Activated CD8-positive, alpha-beta memory T cell treated with anti-CD3 and anti-CD28 coated beads for 36 hours (primary cell): ENCODE measurements at regions not wholly inside any gene's neighbourhood (a gene's known extent, or its start where the extent isn't known, plus 50 kb on each side); places are given as distances from the start of the nearest gene placed in this dataset.

ENCODE experiments used
- CTCF ChIA-PET: fragments of 350-600 bp; sonication (Branson Sonifier 250); formaldehyde crosslinking; loops from one replicate; lab custom pipeline; 2021; ENCODE audit warnings: antibody characterized with exemption; lab: Charles Lee
- POLR2A ChIA-PET: fragments of 350-600 bp; sonication (Branson Sonifier 250); formaldehyde crosslinking; loops from one replicate; lab custom pipeline; 2021; ENCODE audit warnings: antibody characterized with exemption; lab: Charles Lee

DNA sequence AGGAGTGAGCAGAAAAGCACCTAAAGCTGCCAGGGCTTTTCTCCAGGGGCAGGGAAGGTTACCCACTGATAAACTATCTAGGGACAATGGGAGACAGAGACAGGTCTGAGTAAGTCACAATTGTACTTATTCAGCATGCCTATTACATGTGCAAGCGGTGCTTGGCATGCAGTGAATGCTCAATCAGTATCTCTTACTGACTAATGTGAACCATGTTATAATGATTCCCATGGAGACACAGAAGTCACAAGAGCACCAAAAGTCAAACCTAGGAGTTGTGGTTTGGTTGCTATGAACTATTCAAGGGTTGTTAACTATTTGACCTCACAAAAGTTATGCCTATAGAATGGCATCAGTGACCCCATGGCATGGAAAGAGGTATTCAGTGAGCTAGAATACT lies 50.0 kb upstream of the RASGRP1 start:
- POLR2A ChIA-PET: no interaction called here
- CTCF ChIA-PET: interaction anchor here (2.6 kb wide), 1 partner anchor 51 kb away, joined by 10 read pairs; the partner anchor contains the start of gene RASGRP1

DNA sequence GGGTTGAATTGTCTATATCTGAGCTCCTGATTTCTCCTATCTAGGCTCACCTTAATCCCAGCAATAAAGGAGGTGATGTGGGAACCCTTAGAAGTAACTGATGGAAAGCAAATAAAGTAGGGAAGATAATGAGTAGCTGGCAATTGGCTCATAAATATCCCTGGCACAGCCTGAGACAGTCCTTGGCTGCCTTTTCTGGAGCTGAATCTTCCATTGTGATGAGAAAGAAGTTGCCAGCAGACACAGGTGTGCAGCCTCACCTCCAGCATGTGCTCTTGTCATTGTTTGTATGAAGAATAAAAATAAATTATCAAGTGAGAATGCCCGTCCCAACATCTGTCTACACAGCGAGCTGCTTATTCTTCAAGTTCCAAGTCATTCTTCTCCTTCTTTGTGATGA lies 53.2 kb upstream of the RASGRP1 start:
- CTCF ChIA-PET: interaction anchor here (1.0 to 1.3 kb wide), 2 partner anchors 8 to 43 kb away, joined by 3 read pairs; no protein-coding TSS in a partner anchor
- POLR2A ChIA-PET: interaction anchor here (0.7 to 0.9 kb wide), 2 partner anchors 33 to 52 kb away, joined by 3 read pairs; no protein-coding TSS in a partner anchor

DNA sequence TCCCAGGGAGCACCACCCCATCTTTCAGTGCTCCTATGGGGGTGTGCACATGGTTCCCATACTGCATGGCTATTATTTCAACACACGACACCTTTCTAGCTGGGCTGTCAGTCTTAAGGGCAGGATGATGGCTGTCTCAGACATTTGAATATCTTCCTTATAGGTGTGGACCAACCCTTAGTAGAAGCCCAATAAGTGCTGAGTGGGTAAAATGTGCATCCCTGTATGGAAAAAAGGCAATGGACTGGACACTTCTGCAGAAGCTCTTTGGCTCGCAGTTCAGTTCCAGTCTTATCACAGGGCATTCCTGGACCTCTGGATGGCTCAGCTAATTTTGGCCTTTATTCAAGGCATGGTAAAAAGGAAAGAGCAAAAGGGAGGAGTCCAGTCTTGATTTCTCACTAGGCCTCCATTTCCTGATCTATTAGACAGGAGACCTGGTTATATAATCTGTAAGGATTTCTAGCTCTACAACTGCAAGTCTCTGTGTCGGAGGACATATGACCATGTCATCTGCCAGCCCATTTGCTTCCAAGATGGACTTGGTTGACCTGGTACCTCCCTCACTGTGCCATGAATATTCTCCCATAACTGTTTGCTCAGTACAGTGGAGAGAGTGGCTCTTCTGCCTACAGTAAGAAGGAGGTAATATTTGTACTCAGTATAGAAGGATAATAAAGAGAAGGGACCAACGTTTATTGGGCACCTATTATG lies 53.8 kb upstream of the RASGRP1 start:
- POLR2A ChIA-PET: interaction anchor here (0.9 kb wide), 1 partner anchor 53 kb away, joined by 3 read pairs; no protein-coding TSS in a partner anchor
- CTCF ChIA-PET: interaction anchor here (1.3 kb wide), 1 partner anchor 8 kb away, joined by 3 read pairs; no protein-coding TSS in a partner anchor

DNA sequence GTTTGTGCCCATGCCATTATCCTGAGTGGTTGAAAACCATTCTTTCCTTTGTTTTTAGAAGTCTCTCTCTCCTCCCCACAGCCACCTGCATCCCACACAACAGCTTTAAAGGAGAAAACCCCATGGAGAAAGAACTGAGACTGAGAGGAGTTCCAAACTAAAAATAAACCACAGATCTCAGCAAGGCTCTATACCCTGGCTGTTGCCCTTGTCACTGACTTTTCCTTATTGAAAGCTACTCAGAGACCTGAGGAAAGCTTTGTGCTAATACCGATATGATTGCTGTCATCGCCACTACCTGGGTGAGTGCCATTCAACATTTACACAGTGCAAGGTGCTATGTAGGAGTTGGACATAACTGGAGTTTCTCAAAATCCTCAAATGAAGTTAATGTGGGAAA lies 55.5 kb upstream of the RASGRP1 start:
- CTCF ChIA-PET: interaction anchor here (0.5 to 1.1 kb wide), 2 partner anchors 56 to 232 kb away, joined by 3 read pairs; partner anchors contain the start of gene RASGRP1
- POLR2A ChIA-PET: no interaction called here

DNA sequence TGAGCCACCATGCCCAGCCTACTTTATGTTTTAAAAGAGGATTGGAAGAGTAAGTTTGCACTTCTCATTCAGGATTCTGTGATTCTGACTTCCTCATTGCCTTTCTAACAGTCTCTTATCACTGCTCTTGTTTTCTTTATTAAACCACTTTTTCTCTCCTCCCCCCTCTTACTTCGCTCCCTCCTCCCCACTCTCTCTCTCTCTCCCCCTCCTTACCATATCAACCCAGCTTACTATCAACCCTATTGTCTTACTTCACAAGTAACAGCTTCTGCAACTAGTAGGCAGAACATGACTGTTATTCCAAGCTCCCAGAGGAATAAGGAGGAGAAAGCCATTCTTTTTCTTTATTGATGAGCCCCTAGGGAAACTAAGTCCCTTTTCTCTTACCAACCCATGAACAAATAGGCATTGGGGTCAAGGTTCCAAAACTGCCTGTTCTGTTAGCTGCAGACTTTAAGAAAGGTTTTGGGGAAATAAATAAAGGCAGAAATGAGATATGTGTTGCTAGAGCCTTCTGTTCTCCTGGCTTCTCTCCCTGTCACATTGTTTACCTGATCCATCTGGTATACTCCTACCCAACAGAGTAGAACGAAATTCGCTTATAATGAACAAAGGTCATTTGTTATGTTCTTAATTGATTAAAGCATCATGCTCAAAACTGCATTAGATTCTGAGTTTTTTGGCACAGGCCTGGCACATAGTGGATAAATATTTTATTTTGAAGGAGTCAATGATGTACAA lies 56.4 kb upstream of the RASGRP1 start:
- POLR2A ChIA-PET: interaction anchor here (0.6 kb wide), 1 partner anchor 75 kb away, joined by 4 read pairs; no protein-coding TSS in a partner anchor

DNA sequence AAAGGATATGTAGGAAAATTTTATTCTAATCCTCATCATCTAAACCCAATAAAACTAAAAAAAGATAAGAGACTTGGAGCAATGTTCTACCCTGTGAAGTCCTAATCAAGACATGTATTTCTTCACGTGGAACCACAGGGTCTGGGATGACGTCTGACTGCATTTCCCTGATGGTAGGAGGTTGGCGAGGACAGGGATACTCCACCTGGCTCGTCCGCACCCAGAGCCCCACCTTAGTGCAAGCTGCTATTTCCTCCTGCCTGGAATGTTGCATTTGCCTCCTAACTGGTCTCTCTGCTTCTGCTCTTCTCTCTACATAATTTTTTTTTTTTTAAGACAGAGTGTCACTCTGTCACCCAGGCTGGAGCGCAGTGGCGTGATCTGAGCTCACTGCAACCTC lies 57.7 kb upstream of the RASGRP1 start:
- CTCF ChIA-PET: interaction anchor here (1.0 to 1.5 kb wide), 3 partner anchors 9 to 62 kb away, joined by 3 read pairs; no protein-coding TSS in a partner anchor
- POLR2A ChIA-PET: no interaction called here

More for the DNA sequence above, 56.4 kb upstream of the RASGRP1 start:
- CTCF ChIA-PET: interaction anchor here (1.1 kb wide), 1 partner anchor 57 kb away, joined by 3 read pairs; the partner anchor contains the start of gene RASGRP1

DNA sequence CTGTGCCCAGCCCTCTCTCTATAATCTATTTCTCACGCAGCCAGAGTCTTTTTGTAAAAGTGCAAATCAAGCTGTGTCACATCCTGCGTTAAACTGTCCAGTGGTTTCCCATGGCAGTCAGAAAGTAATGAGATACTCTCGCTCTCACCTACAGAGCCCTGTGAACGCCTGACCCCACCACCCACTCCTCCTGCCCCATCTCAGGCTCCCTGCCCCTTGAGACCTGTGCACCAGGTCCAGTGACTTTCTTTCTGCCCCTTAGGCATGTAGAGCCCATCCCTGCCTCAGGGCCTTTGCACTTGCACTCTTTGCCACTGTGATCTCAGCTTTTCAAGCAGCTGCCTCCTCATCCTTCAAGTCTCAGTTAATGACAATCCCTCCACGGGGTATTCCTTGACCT lies 58.3 kb upstream of the RASGRP1 start:
- POLR2A ChIA-PET: no interaction called here
- CTCF ChIA-PET: interaction anchor here (1.0 to 1.5 kb wide), 3 partner anchors 10 to 61 kb away, joined by 3 read pairs; no protein-coding TSS in a partner anchor

DNA sequence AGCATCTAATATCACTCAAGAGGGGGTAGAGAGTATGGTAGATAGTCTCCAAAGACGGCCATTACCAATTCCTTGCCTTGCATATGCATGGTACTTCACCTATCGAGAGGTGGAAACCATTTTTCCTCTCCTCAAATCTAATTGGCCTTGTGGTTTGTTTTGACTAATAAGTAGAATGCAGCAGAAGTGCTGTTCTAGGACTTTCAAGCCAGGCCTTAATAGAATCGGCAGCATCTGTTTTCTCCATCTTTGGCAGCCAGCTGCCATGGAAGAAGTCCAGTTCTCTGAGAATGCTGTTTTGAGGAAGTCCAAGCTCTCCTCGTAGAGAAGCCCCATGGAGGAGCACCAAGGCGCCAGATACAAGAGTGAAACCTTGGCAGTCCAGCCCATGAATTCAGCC lies 59.1 kb upstream of the RASGRP1 start:
- CTCF ChIA-PET: interaction anchor here (1.2 kb wide), 1 partner anchor 67 kb away, joined by 3 read pairs; no protein-coding TSS in a partner anchor

DNA sequence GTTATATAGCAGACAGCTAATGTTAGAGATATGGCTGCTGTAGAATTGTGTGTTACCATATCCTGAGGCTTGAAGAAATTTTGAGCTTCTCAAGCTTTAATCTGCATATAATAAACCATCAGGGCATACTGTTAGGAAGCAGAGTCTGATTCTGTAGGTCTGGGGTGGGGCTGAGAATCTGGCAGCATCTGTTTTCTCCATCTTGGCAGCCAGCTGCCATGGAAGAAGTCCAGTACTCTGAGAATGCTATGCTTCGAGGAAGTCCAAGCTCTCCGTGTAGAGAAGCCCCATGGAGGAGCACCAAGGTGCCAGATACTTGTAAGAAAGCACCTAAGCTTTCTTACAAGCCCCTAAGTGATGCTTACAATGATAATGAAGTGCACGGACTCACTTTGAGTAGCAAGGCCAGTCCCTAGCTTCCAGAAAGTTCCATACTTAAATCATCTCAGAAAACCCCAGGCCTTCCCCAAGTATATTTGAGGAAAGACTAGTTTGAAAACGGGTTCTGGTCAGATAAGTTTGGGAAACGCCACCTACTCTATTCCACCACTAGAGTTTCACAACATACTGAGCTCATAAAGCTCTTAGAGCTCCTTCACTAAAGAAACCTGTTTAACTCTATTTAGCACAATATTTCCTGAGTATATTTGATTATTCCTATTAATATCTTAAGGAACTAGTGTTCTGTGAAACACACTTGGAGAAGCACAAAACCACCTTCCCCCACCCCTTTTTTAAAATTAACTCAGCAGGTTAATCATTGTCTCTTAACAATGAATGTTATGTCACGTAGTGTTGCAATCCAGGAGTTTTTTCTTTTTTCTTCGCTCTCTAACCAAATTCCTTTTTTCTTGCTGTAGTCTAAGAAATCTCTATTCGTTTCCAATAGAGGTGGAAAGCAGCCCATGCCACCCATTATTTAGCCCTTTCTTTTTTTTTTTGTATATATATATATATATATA lies 59.9 kb upstream of the RASGRP1 start:
- ChIA-PET POLR2A (no interaction called here), CTCF (interaction anchor here (1.2 to 1.7 kb wide), 2 partner anchors 32 to 66 kb away, joined by 3 to 5 read pairs; no protein-coding TSS in a partner anchor)

More for the DNA sequence above, 59.1 kb upstream of the RASGRP1 start:
- POLR2A ChIA-PET: no interaction called here

DNA sequence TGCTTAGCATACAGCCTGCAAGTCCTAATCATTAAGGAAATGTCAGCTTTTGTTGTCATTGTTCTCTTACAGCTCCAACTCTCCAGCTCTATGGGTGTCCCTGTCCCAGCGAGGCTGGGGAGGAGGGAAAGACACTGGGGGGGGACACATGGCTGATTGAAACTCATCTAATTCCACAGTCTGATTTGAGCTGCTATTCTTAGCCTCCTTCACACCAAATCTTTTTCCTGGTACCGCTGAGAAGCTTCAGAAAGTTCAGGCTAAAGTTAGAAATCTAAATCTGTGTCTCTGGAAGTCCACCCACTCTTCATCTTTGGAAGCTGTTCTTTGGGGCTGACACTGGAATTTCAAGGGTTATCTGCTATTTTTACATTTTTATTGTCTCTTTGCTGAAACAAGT lies 61.3 kb upstream of the RASGRP1 start:
- CTCF ChIA-PET: interaction anchor here (0.9 to 1.7 kb wide), 3 partner anchors 8 to 31 kb away, joined by 3 to 5 read pairs (median 4); no protein-coding TSS in a partner anchor

DNA sequence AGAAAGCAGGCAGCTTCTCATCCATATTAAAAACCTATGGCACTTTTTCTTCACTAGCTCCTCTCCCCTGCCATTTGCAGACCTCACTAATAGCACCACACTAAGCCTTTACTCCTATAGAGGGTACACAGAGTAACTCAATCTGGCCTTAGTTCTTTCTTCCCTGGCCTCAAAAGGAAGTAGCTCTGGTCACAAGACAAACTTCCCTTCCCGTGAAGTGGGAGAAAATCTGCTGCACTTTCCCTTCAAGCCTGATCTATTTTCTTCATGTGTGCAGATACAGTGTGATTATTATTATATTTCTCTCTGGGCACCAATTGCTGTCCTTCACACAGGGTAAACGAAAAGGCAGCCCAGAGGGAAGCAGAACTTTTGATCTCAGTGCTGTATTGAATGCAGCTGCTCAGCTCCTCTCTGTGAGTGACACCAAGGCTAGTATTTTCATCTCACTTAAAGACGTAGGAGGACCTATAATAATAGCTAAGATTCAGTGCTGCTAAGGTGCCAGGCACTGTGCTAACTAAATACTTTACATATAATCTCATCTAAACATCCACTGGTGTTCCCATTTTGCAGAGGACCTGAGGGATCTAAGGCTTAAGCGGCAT lies 61.9 kb upstream of the RASGRP1 start:
- POLR2A ChIA-PET: interaction anchor here (1.0 kb wide), 1 partner anchor 63 kb away, joined by 3 read pairs; no protein-coding TSS in a partner anchor

More for the DNA sequence above, 61.3 kb upstream of the RASGRP1 start:
- POLR2A ChIA-PET: no interaction called here

DNA sequence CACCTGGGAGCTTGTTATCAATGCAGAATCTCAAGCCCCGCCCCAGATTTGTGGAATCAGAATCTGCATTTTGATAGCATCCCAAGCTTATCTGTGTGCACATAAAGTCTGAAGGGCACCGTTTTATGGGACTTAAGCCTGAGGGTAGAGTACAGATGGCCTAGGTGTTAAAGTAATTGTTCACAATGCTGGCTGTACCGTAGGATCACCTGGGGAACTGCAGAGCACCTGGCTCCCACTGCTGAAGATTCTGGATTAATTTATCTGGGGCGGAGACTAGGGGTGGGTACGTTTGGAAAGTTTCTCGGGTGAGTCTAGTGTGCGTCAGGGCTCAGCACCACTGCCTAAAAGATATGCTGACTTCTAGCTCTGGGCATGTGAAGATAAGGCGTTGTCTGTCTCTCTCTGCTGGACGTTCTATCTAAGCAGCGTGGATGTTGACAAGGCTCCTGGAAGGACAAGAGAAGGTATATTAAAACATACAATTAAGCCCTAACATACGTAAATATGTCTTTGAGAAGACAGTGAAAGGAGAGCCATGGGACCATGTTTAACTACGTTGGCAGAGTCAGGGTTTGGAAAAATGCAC lies 63.2 kb upstream of the RASGRP1 start:
- ChIA-PET POLR2A (no interaction called here), CTCF (no interaction called here)

More for the DNA sequence above, 61.9 kb upstream of the RASGRP1 start:
- CTCF ChIA-PET: interaction anchor here (0.9 to 1.7 kb wide), 3 partner anchors 9 to 30 kb away, joined by 3 to 5 read pairs (median 4); no protein-coding TSS in a partner anchor

DNA sequence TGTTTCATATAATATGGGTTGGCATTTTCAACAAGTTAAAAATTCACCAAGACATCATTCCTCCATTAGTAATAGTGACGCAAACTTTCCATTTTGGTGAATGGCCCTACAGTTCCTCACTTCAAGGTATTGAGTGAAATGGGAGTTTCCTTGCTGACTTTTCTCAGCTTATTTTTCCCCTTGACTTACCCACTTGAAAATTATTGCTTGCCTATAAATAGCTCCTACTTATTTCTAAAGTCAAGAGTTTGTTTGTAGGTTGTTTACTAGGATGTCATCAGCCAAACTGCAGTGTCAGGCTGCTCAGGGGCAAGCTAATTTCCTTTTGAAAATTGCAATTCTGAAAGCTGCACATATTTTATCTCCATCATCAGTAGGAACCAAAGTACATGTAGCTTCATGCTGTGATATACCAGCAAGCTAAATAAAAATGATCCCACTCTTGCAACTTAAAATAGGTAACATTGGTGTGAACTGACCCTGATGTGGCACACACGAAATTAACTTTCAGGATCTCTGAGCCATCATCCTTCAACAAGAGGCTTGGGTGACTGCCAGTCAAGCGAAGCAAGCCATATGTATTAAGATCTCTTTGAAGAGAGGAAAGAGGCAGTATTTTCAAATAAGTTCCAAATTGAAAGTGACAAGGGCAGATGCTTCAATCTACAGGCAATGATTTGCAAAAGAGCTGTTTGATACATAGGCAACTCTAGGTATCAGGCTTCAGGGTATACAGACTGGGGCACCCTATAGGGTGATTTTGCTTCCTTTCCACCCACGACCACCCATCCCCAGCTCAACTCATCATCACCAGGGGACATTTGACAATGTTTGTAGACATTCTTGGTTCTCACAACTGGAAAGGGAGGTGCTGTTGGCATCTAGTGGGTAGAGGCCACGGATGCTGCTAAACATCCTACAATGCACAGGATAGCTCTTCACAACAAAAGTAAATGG lies 66.8 kb upstream of the RASGRP1 start:
- CTCF ChIA-PET: interaction anchor here (0.8 to 1.7 kb wide), 6 partner anchors 17 to 68 kb away, joined by 3 to 8 read pairs (median 3); partner anchors contain the start of gene RASGRP1

DNA sequence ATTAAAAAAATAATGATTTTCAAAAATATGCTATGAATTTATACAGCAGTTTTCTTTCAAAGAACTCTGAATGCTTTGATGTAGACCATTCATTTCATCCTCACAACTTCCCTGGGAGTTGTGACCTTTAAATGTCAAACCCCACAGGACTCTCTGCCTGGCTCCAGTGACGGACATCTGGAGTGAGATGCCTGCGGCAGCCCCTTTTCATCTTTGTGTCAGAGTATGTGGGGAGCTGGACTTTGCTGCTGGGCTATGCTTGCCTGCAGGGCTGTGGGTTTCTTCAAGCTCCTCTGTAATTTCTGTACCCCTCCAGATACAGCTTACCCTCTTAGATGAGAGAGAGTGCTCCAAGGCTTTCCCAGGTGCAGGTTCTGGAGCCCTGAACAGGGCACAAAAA lies 70.6 kb upstream of the RASGRP1 start:
- POLR2A ChIA-PET: no interaction called here
- CTCF ChIA-PET: no interaction called here

More for the DNA sequence above, 66.8 kb upstream of the RASGRP1 start:
- POLR2A ChIA-PET: interaction anchor here (1.2 to 1.9 kb wide), 2 partner anchors 20 to 67 kb away, joined by 4 to 7 read pairs; partner anchors contain the start of gene RASGRP1

DNA sequence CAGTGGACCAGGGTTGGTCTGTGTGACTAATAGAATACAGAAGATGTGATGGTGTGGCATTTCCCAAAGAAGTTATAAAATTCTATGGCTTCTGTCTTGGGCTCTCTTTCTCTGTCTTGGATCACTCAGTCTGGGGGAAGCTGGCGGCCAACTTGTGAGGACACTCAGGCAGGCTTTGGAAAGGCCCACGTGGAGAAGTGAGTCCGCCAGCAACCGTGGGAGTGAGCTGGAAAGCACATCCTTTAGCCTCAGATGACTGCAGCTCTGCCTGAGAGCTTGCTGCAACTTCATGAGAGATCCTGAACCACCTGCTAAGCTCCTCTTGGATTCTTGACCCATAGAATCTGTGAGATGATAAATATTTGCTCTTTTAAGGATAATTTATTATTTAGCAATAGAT lies 72.0 kb upstream of the RASGRP1 start:
- ChIA-PET POLR2A (no interaction called here), CTCF (no interaction called here)

DNA sequence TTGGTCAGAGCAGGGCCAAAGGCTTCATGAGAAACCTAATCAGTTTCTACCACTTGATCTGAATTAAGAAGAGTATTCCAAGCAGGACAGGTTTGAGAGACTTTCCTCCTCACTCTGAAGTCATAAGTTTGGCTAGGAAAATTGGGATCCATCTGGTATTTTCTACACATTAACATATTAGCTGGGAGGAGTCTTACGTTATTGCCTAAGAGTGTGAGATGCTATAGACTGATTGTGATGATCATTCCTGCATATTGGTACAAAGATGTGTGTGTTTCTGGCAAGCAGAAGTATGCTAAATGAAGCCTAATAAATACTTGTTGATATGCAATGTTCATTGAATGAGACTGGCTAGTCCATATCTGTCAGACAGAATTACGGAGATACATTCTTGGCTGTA lies 73.5 kb upstream of the RASGRP1 start:
- ChIA-PET POLR2A (no interaction called here), CTCF (no interaction called here)
